HEK293T (cell line): ENCODE measurements at regions not wholly inside any gene's neighbourhood (a gene's known extent, or its start where the extent isn't known, plus 50 kb on each side); places are given as distances from the start of the nearest gene placed in this dataset.

Experiments
- ELF4 ChIP-seq: fragments of 450-650 bp; IDR thresholded peaks from 2 replicates; pipeline ENCODE4 v1.6.1; 2017; ENCODE audit warnings: antibody characterized with exemption
- FOXA1 ChIP-seq: fragments of 450-650 bp; IDR thresholded peaks from 2 replicates; pipeline ENCODE4 v1.6.1; 2016; ENCODE audit warnings: mild to moderate bottlenecking
- FOXK2 ChIP-seq: fragments of 450-650 bp; IDR thresholded peaks from 2 replicates; pipeline ENCODE4 v1.6.1; 2016; ENCODE audit warnings: mild to moderate bottlenecking
- SP1 ChIP-seq: fragments of 450-650 bp; IDR thresholded peaks from 2 replicates; pipeline ENCODE4 v1.6.1; 2017
- TF ChIP-seq, protein P1 (sequence below): fragments of 450-650 bp; IDR thresholded peaks from 2 replicates; pipeline ENCODE4 v1.6.1; 2016

DNA sequence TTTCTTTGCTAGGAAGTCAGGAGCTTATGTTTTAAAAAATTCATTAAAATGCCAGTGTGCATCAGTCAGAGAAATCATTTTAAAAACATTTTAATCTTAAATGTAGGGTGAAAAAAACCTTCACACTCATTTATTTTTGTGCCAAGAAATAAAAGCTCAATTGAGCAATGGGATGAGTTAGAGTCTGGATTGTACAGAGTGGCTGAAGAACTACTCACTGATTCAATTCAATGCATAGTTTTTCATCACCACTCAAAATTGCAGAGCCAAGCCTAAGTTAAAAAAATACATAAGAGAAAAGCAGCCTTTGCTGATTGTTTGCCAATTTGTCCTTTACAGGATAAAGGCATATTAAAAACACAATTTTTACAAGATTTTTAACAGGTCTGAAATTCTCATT, 168.2 kb upstream of the DMRTA1 start:
- TF ChIP-seq SP1 (no peak), FOXA1 (no peak), ELF4 (no peak), FOXK2 (no peak)
- TF ChIP-seq, protein P1, sequence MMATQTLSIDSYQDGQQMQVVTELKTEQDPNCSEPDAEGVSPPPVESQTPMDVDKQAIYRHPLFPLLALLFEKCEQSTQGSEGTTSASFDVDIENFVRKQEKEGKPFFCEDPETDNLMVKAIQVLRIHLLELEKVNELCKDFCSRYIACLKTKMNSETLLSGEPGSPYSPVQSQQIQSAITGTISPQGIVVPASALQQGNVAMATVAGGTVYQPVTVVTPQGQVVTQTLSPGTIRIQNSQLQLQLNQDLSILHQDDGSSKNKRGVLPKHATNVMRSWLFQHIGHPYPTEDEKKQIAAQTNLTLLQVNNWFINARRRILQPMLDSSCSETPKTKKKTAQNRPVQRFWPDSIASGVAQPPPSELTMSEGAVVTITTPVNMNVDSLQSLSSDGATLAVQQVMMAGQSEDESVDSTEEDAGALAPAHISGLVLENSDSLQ: no peak
